ENCODE measurements at regions not wholly inside any gene's neighbourhood (a gene's known extent, or its start where the extent isn't known, plus 50 kb on each side); places are given as distances from the start of the nearest gene placed in this dataset.

- TF ChIP-seq POLR2A (IDR thresholded peaks at IDR 0.05; ENCODE audit: low read length) (no peak), GATA1 (IDR thresholded peaks at IDR 0.05; ENCODE audit: low read depth, low read length) (no peak)
Measured at GRCh38 chr5:6142353-6142752, 236.0 kb downstream of the MED10 start.

All from erythroblast (primary cell).